GM23338 (cell line): ENCODE measurements at regions not wholly inside any gene's neighbourhood (a gene's known extent, or its start where the extent isn't known, plus 50 kb on each side); places are given as distances from the start of the nearest gene placed in this dataset.

Experiments used
- ATAC-seq: fragments of 200-7000 bp; cut with Tn5 transposase; 3 replicates; pipeline ENCODE4 v1.9.1; 2020
- DNase-seq: peaks from one replicate; pipeline ENCODE4 v3.0.0-alpha.2; 2015; ENCODE audit warnings: low spot score
- H2AFZ ChIP-seq: fragments of 200-600 bp; sonication (generic); 2 replicates; pipeline ENCODE4 v1.8.0; 2016; ENCODE audit warnings: antibody characterized with exemption, mild to moderate bottlenecking, moderate library complexity
- H3F3A ChIP-seq: fragments of 200-600 bp; sonication (generic); replicated peaks from 2 replicates; pipeline ENCODE4 v1.8.0; 2017; ENCODE audit warnings: antibody characterized with exemption, mixed run types, low read depth
- H3K27ac ChIP-seq: fragments of 200-600 bp; sonication (generic); 2 replicates; pipeline ENCODE4 v1.6.1; 2016; ENCODE audit warnings: low read depth
- H3K27me3 ChIP-seq: fragments of 200-600 bp; sonication (generic); 2 replicates; pipeline ENCODE4 v1.8.0; 2016; ENCODE audit warnings: mild to moderate bottlenecking, mixed run types, moderate library complexity; ENCODE audit not compliant: insufficient read depth
- H3K36me3 ChIP-seq: fragments of 200-600 bp; sonication (generic); 2 replicates; pipeline ENCODE4 v1.8.0; 2016; ENCODE audit warnings: mild to moderate bottlenecking; ENCODE audit not compliant: insufficient read depth
- H3K4me1 ChIP-seq: fragments of 200-600 bp; sonication (generic); 2 replicates; pipeline ENCODE4 v1.8.0; 2016; ENCODE audit warnings: mild to moderate bottlenecking, moderate library complexity; ENCODE audit not compliant: insufficient read depth
- H3K4me2 ChIP-seq: fragments of 200-600 bp; sonication (generic); 2 replicates; pipeline ENCODE4 v1.7.1; 2017; ENCODE audit warnings: mixed run types
- H3K4me3 ChIP-seq: fragments of 200-600 bp; sonication (generic); 2 replicates; pipeline ENCODE4 v1.6.1; 2016; ENCODE audit warnings: mixed run types
- H3K79me2 ChIP-seq: fragments of 200-600 bp; sonication (generic); replicated peaks from 2 replicates; pipeline ENCODE4 v1.8.0; 2017; ENCODE audit warnings: mild to moderate bottlenecking; ENCODE audit not compliant: insufficient read depth
- H3K9me2 ChIP-seq: fragments of 200-600 bp; sonication (generic); 2 replicates; pipeline ENCODE4 v1.8.0; 2017; ENCODE audit not compliant: insufficient read depth
- H4K20me1 ChIP-seq: fragments of 200-600 bp; sonication (generic); replicated peaks from 2 replicates; pipeline ENCODE4 v1.8.0; 2017; ENCODE audit warnings: mild to moderate bottlenecking; ENCODE audit not compliant: insufficient read depth
- H3K27ac Mint-ChIP-seq: 2 replicates; pipeline ENCODE4 v1.8.0; 2020; ENCODE audit warnings: inconsistent platforms, mild to moderate bottlenecking, moderate library complexity, mixed read lengths
- H3K27me3 Mint-ChIP-seq: 3 replicates; pipeline ENCODE4 v1.8.0; 2022; ENCODE audit warnings: low read depth, mild to moderate bottlenecking, moderate library complexity, mixed read lengths, inconsistent platforms; ENCODE audit not compliant: insufficient read depth, poor library complexity
- H3K36me3 Mint-ChIP-seq: 3 replicates; pipeline ENCODE4 v1.8.0; 2021; ENCODE audit warnings: low read depth, mild to moderate bottlenecking, inconsistent platforms, moderate library complexity, mixed read lengths
- H3K4me1 Mint-ChIP-seq: 3 replicates; pipeline ENCODE4 v1.8.0; 2020; ENCODE audit warnings: mild to moderate bottlenecking, inconsistent platforms, mixed read lengths
- H3K4me3 Mint-ChIP-seq: 3 replicates; pipeline ENCODE4 v1.8.0; 2021; ENCODE audit warnings: moderate library complexity, mild to moderate bottlenecking, inconsistent platforms, mixed read lengths
- H3K9me3 Mint-ChIP-seq: 3 replicates; pipeline ENCODE4 v1.8.0; 2020; ENCODE audit warnings: moderate library complexity, mild to moderate bottlenecking, inconsistent platforms, mixed read lengths
- CTCF ChIP-seq, 2 experiments: fragments of 200-600 bp in 1 of 2; sonication (generic) in 1 of 2; conservative IDR thresholded peaks; 2 replicates each; pipeline versions ENCODE4 v1.5.1 to v1.6.1; 2016 to 2017; ENCODE audit warnings: antibody characterized with exemption in 2 of 2, low read depth in 2 of 2, mild to moderate bottlenecking in 2 of 2, moderate library complexity in 1 of 2
- ETS1 ChIP-seq: IDR thresholded peaks from 2 replicates; pipeline ENCODE4 v1.6.1; 2016; ENCODE audit warnings: antibody characterized with exemption
- EZH2 ChIP-seq: fragments of 200-600 bp; sonication (generic); IDR thresholded peaks from one replicate; pipeline ENCODE4 v1.8.0; 2017; ENCODE audit warnings: antibody characterized with exemption, mild to moderate bottlenecking, low read depth; ENCODE audit not compliant: unreplicated experiment
- EZH2phosphoT487 ChIP-seq: fragments of 200-600 bp; sonication (generic); IDR thresholded peaks from one replicate; pipeline ENCODE4 v1.8.1; 2018; ENCODE audit warnings: antibody characterized with exemption; ENCODE audit not compliant: unreplicated experiment
- JUNB ChIP-seq: IDR thresholded peaks from one replicate; pipeline ENCODE4 v1.6.1; 2016; ENCODE audit warnings: antibody characterized with exemption; ENCODE audit not compliant: unreplicated experiment
- NANOG ChIP-seq: IDR thresholded peaks from 2 replicates; pipeline ENCODE4 v1.6.1; 2016; ENCODE audit warnings: antibody characterized with exemption, borderline replicate concordance
- POLR2AphosphoS5 ChIP-seq: IDR thresholded peaks from 2 replicates; pipeline ENCODE4 v1.6.1; 2016; ENCODE audit warnings: antibody characterized with exemption, low read depth
- STAT1 ChIP-seq: IDR thresholded peaks from one replicate; pipeline ENCODE4 v1.6.1; 2016; ENCODE audit warnings: antibody characterized with exemption; ENCODE audit not compliant: unreplicated experiment
- ZNF114 ChIP-seq: fragments of 250-450 bp; sonication (Bioruptor Pico); IDR thresholded peaks from 2 replicates; pipeline ENCODE4 v1.5.0; 2020; ENCODE audit warnings: mild to moderate bottlenecking, moderate library complexity
- ZNF331 ChIP-seq: fragments of 250-450 bp; sonication (Bioruptor Pico); IDR thresholded peaks from 2 replicates; pipeline ENCODE4 v1.5.0; 2020; ENCODE audit warnings: low read depth, mild to moderate bottlenecking, moderate library complexity
- ZNF462 ChIP-seq: fragments of 250-450 bp; sonication (Bioruptor Pico); IDR thresholded peaks from 2 replicates; pipeline ENCODE4 v1.5.0; 2020; ENCODE audit warnings: mild to moderate bottlenecking, moderate library complexity

GRCh38 chr5:40413743-40414142, 266.0 kb upstream of the PTGER4 start:
- H3K27ac ChIP-seq, result no peak overlapping the region
- no peaks in the 10 kb centered on the region for H3K79me2 ChIP-seq
- H3K4me1 ChIP-seq, result no peaks in the 10 kb centered on the region
- TF ChIP-seq STAT1, result no peak
- H3K27ac Mint-ChIP-seq, result no peak overlapping the region
- H3K36me3 Mint-ChIP-seq, result no peaks in the 10 kb centered on the region
- H3K9me3 Mint-ChIP-seq, result peaks cover 8% of the 10 kb centered on the region; the same call in 2 of the 3 replicates
- H3F3A ChIP-seq, result no peaks in the 10 kb centered on the region
- no peaks in the 10 kb centered on the region for H3K27me3 Mint-ChIP-seq
- H3K36me3 ChIP-seq, result no peaks in the 10 kb centered on the region
- H3K4me1 Mint-ChIP-seq, result no peaks in the 10 kb centered on the region
- no peak for DNase-seq
- no peak overlapping the region for H3K4me3 Mint-ChIP-seq
- no peak for ATAC-seq
- H3K9me2 ChIP-seq, result peaks cover 7% of the 10 kb centered on the region
- H2AFZ ChIP-seq, result no peak overlapping the region
- H4K20me1 ChIP-seq, result no peaks in the 10 kb centered on the region
- no peaks in the 10 kb centered on the region for H3K27me3 ChIP-seq
- H3K4me2 ChIP-seq, result no peak overlapping the region
- H3K4me3 ChIP-seq, result no peak overlapping the region

- Mint-ChIP-seq H3K27ac (no peak overlapping the region), H3K27me3 (no peaks in the 10 kb centered on the region), H3K36me3 (no peaks in the 10 kb centered on the region), H3K9me3 (peaks cover 4% of the 10 kb centered on the region; the same call in 1 of the 3 replicates), H3K4me3 (no peak overlapping the region), H3K4me1 (no peaks in the 10 kb centered on the region)
- no peak overlapping the region for H3K4me3 ChIP-seq
- H3K27me3 ChIP-seq, result no peaks in the 10 kb centered on the region
- no peaks in the 10 kb centered on the region for H3F3A ChIP-seq
- H3K4me1 ChIP-seq, result no peaks in the 10 kb centered on the region
- H3K36me3 ChIP-seq, result no peaks in the 10 kb centered on the region
- no peak for ATAC-seq
- H2AFZ ChIP-seq, result no peak overlapping the region
- H3K27ac ChIP-seq, result no peak overlapping the region
- no peaks in the 10 kb centered on the region for H3K79me2 ChIP-seq
- peaks cover 7% of the 10 kb centered on the region for H3K9me2 ChIP-seq
- no peak overlapping the region for H3K4me2 ChIP-seq
- H4K20me1 ChIP-seq, result no peaks in the 10 kb centered on the region
- DNase-seq, result no peak
- TF ChIP-seq JUNB (no peak), POLR2AphosphoS5 (no peak), EZH2 (no peak), ZNF331 (CRISPR knock-in tag) (no peak), STAT1 (no peak), ZNF114 (CRISPR knock-in tag) (no peak), NANOG (no peak), ZNF462 (CRISPR knock-in tag) (no peak), EZH2phosphoT487 (no peak), CTCF (conservative IDR thresholded peaks at IDR 0.05; ENCODE audit: low read depth in 2 of 2) (no peak), ETS1 (no peak)
Observed at GRCh38 chr5:40412771-40413170, 266.9 kb upstream of the PTGER4 start.
